ENCODE measurements at regions not wholly inside any gene's neighbourhood (a gene's known extent, or its start where the extent isn't known, plus 50 kb on each side); places are given as distances from the start of the nearest gene placed in this dataset.
"Not testable (repeated sequence)": the region's sequence is repeated elsewhere in the genome, so short reads cannot be mapped to it uniquely, and the experiment has no call there.

- Histone ChIP-seq H3K79me2 (ENCODE audit: control insufficient read depth, insufficient read depth, low read length) (no peaks in the 10 kb centered on the region), H3K36me3 (ENCODE audit: control insufficient read depth, insufficient read depth, low read length) (no peaks in the 10 kb centered on the region), H3K4me1 (ENCODE audit: control insufficient read depth, extremely low read depth, insufficient read depth, low read length) (no peaks in the 10 kb centered on the region), H3K9me3 (ENCODE audit: control insufficient read depth, insufficient read depth, low read depth, low read length) (no peaks in the 10 kb centered on the region), H3K9ac (ENCODE audit: insufficient read depth, low read length) (no peak overlapping the region), H3K27me3 (ENCODE audit: control insufficient read depth, insufficient read depth, low read length) (no peaks in the 10 kb centered on the region), H2AFZ (ENCODE audit: low read length) (no peak overlapping the region), H4K20me1 (ENCODE audit: control insufficient read depth, extremely low read depth, insufficient read depth, low read length) (no peaks in the 10 kb centered on the region), H3K4me3 (replicated peaks in 1 of 4; ENCODE audit: control extremely low read depth in 1 of 4, insufficient read depth in 1 of 4, low read depth in 3 of 4, low read length in 4 of 4) (no peak overlapping the region), H3K4me2 (ENCODE audit: extremely low read depth, insufficient read depth, low read length) (no peak overlapping the region), H3K27ac (ENCODE audit: insufficient read depth, low read length) (no peak overlapping the region)
- no peak for TF ChIP-seq CTCF (conservative IDR thresholded peaks at IDR 0.05 in 1 of 2, IDR thresholded peaks at IDR 0.05 in 1 of 2; ENCODE audit: low read depth in 1 of 2, low read length in 2 of 2)
- no peak for TF ChIP-seq EZH2 (IDR thresholded peaks at IDR 0.05; ENCODE audit: low read length, missing control alignments)
- DNase-seq (ENCODE audit: low read depth in 2 of 2) = no peak
Observed at GRCh38 chr16:48064971-48065370, 90.8 kb downstream of the ABCC12 start.

GRCh38 chr16:48062681-48063080 lies 93.1 kb downstream of the ABCC12 start:
- TF ChIP-seq EZH2 (IDR thresholded peaks at IDR 0.05; ENCODE audit: low read length, missing control alignments) = no peak
- no peak for TF ChIP-seq CTCF (conservative IDR thresholded peaks at IDR 0.05 in 1 of 2, IDR thresholded peaks at IDR 0.05 in 1 of 2; ENCODE audit: low read depth in 1 of 2, low read length in 2 of 2)
- Histone ChIP-seq H3K9me3 (ENCODE audit: control insufficient read depth, insufficient read depth, low read depth, low read length) (no peaks in the 10 kb centered on the region), H4K20me1 (ENCODE audit: control insufficient read depth, extremely low read depth, insufficient read depth, low read length) (no peaks in the 10 kb centered on the region), H3K27ac (ENCODE audit: insufficient read depth, low read length) (no peak overlapping the region), H3K4me2 (ENCODE audit: extremely low read depth, insufficient read depth, low read length) (no peak overlapping the region), H3K4me1 (ENCODE audit: control insufficient read depth, extremely low read depth, insufficient read depth, low read length) (no peaks in the 10 kb centered on the region), H2AFZ (ENCODE audit: low read length) (no peak overlapping the region), H3K36me3 (ENCODE audit: control insufficient read depth, insufficient read depth, low read length) (no peaks in the 10 kb centered on the region), H3K9ac (ENCODE audit: insufficient read depth, low read length) (no peak overlapping the region), H3K79me2 (ENCODE audit: control insufficient read depth, insufficient read depth, low read length) (no peaks in the 10 kb centered on the region), H3K4me3 (replicated peaks in 1 of 4; ENCODE audit: control extremely low read depth in 1 of 4, insufficient read depth in 1 of 4, low read depth in 3 of 4, low read length in 4 of 4) (no peak overlapping the region), H3K27me3 (ENCODE audit: control insufficient read depth, insufficient read depth, low read length) (no peaks in the 10 kb centered on the region)
- no peak for DNase-seq (ENCODE audit: low read depth in 2 of 2)

GRCh38 chr16:48059936-48060335 lies 95.9 kb downstream of the ABCC12 start:
- no peaks in the 10 kb centered on the region for H3K36me3 ChIP-seq (ENCODE audit: control insufficient read depth, insufficient read depth, low read length)
- no peaks in the 10 kb centered on the region for H3K27me3 ChIP-seq (ENCODE audit: control insufficient read depth, insufficient read depth, low read length)
- no peaks in the 10 kb centered on the region for H4K20me1 ChIP-seq (ENCODE audit: control insufficient read depth, extremely low read depth, insufficient read depth, low read length)
- H3K27ac ChIP-seq (ENCODE audit: insufficient read depth, low read length) = no peak overlapping the region
- no peaks in the 10 kb centered on the region for H3K79me2 ChIP-seq (ENCODE audit: control insufficient read depth, insufficient read depth, low read length)
- no peaks in the 10 kb centered on the region for H3K4me1 ChIP-seq (ENCODE audit: control insufficient read depth, extremely low read depth, insufficient read depth, low read length)
- no peak overlapping the region for H3K4me2 ChIP-seq (ENCODE audit: extremely low read depth, insufficient read depth, low read length)
- DNase-seq (ENCODE audit: low read depth in 2 of 2) = no peak
- TF ChIP-seq CTCF (conservative IDR thresholded peaks at IDR 0.05 in 1 of 2, IDR thresholded peaks at IDR 0.05 in 1 of 2; ENCODE audit: low read depth in 1 of 2, low read length in 2 of 2) (no peak), EZH2 (IDR thresholded peaks at IDR 0.05; ENCODE audit: low read length, missing control alignments) (no peak)
- H3K9ac ChIP-seq (ENCODE audit: insufficient read depth, low read length) = no peak overlapping the region
- no peaks in the 10 kb centered on the region for H3K9me3 ChIP-seq (ENCODE audit: control insufficient read depth, insufficient read depth, low read depth, low read length)
- no peak overlapping the region for H3K4me3 ChIP-seq (replicated peaks in 1 of 4; ENCODE audit: control extremely low read depth in 1 of 4, insufficient read depth in 1 of 4, low read depth in 3 of 4, low read length in 4 of 4)
- H2AFZ ChIP-seq (ENCODE audit: low read length) = no peak overlapping the region

- H3K4me1 ChIP-seq (ENCODE audit: control insufficient read depth, extremely low read depth, insufficient read depth, low read length); DNase-seq (ENCODE audit: low read depth in 2 of 2); H3K9ac ChIP-seq (ENCODE audit: insufficient read depth, low read length); H4K20me1 ChIP-seq (ENCODE audit: control insufficient read depth, extremely low read depth, insufficient read depth, low read length); H3K79me2 ChIP-seq (ENCODE audit: control insufficient read depth, insufficient read depth, low read length); H3K4me3 ChIP-seq (replicated peaks in 1 of 4; ENCODE audit: control extremely low read depth in 1 of 4, insufficient read depth in 1 of 4, low read depth in 3 of 4, low read length in 4 of 4); H2AFZ ChIP-seq (ENCODE audit: low read length); H3K9me3 ChIP-seq (ENCODE audit: control insufficient read depth, insufficient read depth, low read depth, low read length); H3K27me3 ChIP-seq (ENCODE audit: control insufficient read depth, insufficient read depth, low read length); H3K4me2 ChIP-seq (ENCODE audit: extremely low read depth, insufficient read depth, low read length); H3K27ac ChIP-seq (ENCODE audit: insufficient read depth, low read length); H3K36me3 ChIP-seq (ENCODE audit: control insufficient read depth, insufficient read depth, low read length): not testable (repeated sequence)
Observed at GRCh38 chr16:48059190-48059589, 96.6 kb downstream of the ABCC12 start.

Data from fibroblast of lung (primary cell).